HG03571 (cell line): ENCODE measurements at regions not wholly inside any gene's neighbourhood (a gene's known extent, or its start where the extent isn't known, plus 50 kb on each side); places are given as distances from the start of the nearest gene placed in this dataset.
"Not testable (repeated sequence)": the region's sequence is repeated elsewhere in the genome, so short reads cannot be mapped to it uniquely, and the experiment has no call there.

Experiments used
- ATAC-seq: cut with Tn5 transposase; IDR thresholded peaks from one replicate; pipeline ENCODE4 v1.9.1; 2021; ENCODE audit not compliant: unreplicated experiment

GRCh38 chr11:90510839-90511238 is 288.0 kb upstream of the CHORDC1 start:
- no peak for ATAC-seq

- no peak for ATAC-seq
Observed at GRCh38 chr11:90500922-90501568, 278.2 kb upstream of the CHORDC1 start.

GRCh38 chr11:90496722-90497121 is 273.9 kb upstream of the CHORDC1 start:
- no peak for ATAC-seq

- ATAC-seq = no peak
Observed at GRCh38 chr11:90493379-90493778, 270.5 kb upstream of the CHORDC1 start.

- no peak for ATAC-seq
Observed at GRCh38 chr11:90491466-90491865, 268.6 kb upstream of the CHORDC1 start.

- no peak for ATAC-seq
Observed at GRCh38 chr11:90476442-90477007, 253.7 kb upstream of the CHORDC1 start.

GRCh38 chr11:90468923-90469322 is 246.1 kb upstream of the CHORDC1 start:
- no peak for ATAC-seq

GRCh38 chr11:90465553-90465952 is 242.7 kb upstream of the CHORDC1 start:
- no peak for ATAC-seq

GRCh38 chr11:90455347-90455920 is 232.6 kb upstream of the CHORDC1 start:
- ATAC-seq = not testable (repeated sequence)

GRCh38 chr11:90453525-90453924 is 230.7 kb upstream of the CHORDC1 start:
- no peak for ATAC-seq

GRCh38 chr11:90449606-90450005 is 226.8 kb upstream of the CHORDC1 start:
- ATAC-seq = no peak

- no peak for ATAC-seq
Observed at GRCh38 chr11:90448256-90448655, 225.4 kb upstream of the CHORDC1 start.

GRCh38 chr11:90447618-90448017 is 224.8 kb upstream of the CHORDC1 start:
- ATAC-seq = no peak

GRCh38 chr11:90446207-90446606 is 223.4 kb upstream of the CHORDC1 start:
- no peak for ATAC-seq

- no peak for ATAC-seq
Observed at GRCh38 chr11:90438069-90438468, 215.2 kb upstream of the CHORDC1 start.

GRCh38 chr11:90434858-90435257 is 212.0 kb upstream of the CHORDC1 start:
- no peak for ATAC-seq

GRCh38 chr11:90428836-90429235 is 206.0 kb upstream of the CHORDC1 start:
- ATAC-seq = no peak

GRCh38 chr11:90426442-90426841 is 203.6 kb upstream of the CHORDC1 start:
- no peak for ATAC-seq

- ATAC-seq = no peak
Observed at GRCh38 chr11:90423378-90423777, 200.5 kb upstream of the CHORDC1 start.

GRCh38 chr11:90422787-90423186 is 199.9 kb upstream of the CHORDC1 start:
- not testable (repeated sequence) for ATAC-seq

- ATAC-seq = no peak
Observed at GRCh38 chr11:90414221-90414620, 191.4 kb upstream of the CHORDC1 start.

GRCh38 chr11:90407350-90407749 is 184.5 kb upstream of the CHORDC1 start:
- peak; percentile 64 for ATAC-seq

GRCh38 chr11:90392692-90393091 is 169.8 kb upstream of the CHORDC1 start:
- ATAC-seq = no peak
